ENCODE measurements at regions not wholly inside any gene's neighbourhood (a gene's known extent, or its start where the extent isn't known, plus 50 kb on each side); places are given as distances from the start of the nearest gene placed in this dataset.
"Not testable (repeated sequence)": the region's sequence is repeated elsewhere in the genome, so short reads cannot be mapped to it uniquely, and the experiment has no call there.

DNA sequence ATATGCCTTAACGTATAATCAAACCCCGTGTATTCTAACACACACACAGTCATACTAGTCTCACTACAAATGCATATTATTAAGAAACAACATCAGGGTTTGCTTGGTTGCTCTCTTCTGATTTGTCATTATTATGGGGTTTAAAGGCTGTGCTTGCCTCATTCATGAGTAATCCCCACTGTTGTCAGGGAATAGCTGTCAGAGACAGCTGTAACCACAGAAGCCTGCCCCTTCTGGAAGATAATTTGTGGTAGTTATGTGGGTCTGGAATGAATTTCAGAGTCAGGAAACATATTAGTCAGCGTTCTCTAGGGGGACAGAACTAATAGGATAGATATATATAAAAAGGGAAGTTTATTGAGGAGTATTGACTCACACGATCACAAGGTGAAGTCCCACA lies 456.9 kb upstream of the TMEM132C start:
- DNase-seq (ENCODE audit: low spot score in 2 of 2) (no peak), FAIRE-seq (no peak)

DNA sequence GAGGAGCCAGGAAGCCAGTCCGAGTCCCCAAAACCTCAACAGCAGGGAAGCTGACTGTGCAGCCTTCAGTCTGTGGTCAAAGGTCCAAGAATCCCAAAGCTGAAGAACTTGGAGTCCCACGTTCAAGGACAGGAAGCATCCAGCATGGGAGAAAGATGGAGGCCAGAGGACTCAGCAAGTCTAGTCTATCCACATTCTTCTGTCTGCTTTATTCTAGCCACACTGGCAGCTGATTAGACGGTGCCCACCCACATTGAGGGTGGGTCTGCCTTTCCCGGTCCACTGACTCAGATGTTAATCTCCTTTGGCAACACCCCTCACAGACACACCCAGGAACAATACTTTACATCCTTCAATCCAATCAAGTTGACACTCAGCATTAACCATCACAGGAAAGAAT lies 456.5 kb upstream of the TMEM132C start:
- FAIRE-seq; DNase-seq (ENCODE audit: low spot score in 2 of 2): not testable (repeated sequence)

DNA sequence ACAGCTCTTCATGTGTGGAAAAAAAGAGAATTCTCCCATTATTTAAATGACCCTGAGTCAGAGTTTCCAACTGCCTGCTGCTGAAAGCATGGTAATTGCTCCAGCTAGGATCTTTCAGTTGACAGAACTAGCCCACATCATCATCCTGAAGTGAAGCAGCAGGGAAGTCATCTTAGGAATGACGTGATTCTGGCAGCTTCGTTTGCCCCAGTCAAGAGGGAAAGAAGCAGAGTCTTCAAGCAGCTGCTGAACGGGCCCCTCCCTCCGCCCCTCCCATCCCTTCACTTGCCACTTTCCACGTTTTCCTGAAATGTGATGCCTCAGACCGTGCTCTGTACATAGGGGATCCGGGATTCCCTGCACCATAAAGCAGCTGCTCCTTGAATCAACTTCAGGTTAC lies 455.0 kb upstream of the TMEM132C start:
- no peak for FAIRE-seq
- no peak for DNase-seq (ENCODE audit: low spot score in 2 of 2)

DNA sequence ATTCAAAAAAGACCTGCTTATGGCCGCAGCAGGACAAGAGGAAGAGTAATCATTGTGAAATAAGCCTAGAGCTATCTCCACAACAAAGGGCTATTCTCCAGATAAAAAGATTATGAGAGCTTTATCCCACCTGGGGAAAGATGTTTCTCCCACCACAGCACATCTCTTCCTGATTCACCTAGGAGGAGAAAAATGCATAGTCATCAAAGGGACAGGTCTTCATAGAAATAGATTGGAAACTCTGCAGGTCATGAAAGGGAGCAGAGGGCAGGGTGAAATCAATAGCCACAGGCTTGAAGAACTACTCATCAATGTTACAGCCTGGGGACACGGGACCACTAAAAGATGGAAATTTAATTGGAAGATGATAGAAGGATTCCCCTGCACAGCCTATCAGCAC lies 453.8 kb upstream of the TMEM132C start:
- FAIRE-seq (no peak), DNase-seq (ENCODE audit: low spot score in 2 of 2) (no peak)

DNA sequence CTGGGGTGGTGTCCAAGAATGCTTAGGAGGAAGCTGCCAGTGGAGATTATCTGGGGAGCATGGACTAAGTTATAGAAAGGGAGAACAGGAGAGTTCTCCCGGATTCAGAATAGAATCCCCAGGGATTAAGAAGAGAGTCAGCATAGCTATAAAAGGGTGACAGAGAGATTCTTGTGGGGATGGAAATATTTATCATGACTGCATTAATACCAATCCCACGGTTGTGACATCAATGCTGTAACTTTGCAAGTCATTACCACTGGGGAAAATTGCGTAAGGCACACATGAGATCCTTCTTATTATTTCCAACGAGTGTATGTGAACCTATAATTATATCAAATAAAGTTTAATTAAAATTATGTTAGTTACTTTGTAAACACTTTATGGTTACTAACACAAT lies 447.9 kb upstream of the TMEM132C start:
- no peak for DNase-seq (ENCODE audit: low spot score in 2 of 2)

DNA sequence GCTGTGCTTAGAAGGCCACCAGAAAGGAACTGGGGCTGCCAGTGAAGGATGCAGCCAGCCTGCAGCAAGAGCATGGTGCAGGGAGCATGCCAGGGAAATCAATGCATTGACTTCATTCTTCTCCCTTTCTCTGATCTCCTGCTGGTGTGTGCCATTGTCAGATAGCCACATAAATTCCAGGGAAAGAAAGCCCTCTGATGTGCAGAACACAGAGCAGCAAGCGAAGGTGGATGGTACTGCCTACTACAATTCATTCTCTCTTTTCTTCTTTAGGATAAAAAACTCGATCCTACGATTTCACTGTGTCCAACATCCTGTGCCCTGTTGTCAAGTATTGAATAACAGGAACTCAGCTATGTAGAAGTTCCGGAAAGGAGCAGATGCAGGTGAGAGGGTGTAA lies 446.7 kb upstream of the TMEM132C start:
- no peak for FAIRE-seq
- no peak for DNase-seq (ENCODE audit: low spot score in 2 of 2)

More for the DNA sequence above, 447.9 kb upstream of the TMEM132C start:
- FAIRE-seq = no peak

DNA sequence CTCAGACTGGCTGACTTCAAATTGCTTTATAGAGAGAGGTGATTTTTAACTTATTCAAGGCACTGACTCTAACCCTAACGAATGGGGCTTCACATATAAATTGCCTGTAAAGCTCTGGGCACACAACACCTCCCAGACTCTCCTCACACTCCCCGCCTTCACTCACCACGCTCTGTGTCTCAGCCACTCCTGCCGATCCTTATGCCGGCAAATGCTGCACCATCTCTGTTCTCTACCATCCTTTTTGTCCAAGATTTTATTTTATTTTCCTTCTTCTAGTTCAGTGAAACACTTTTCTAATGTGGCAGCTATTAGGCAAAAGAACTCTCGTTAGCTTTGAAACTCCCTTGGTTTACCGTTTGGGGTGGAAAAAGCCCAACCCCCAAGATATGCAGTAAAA lies 446.1 kb upstream of the TMEM132C start:
- no peak for DNase-seq (ENCODE audit: low spot score in 2 of 2)
- no peak for FAIRE-seq

DNA sequence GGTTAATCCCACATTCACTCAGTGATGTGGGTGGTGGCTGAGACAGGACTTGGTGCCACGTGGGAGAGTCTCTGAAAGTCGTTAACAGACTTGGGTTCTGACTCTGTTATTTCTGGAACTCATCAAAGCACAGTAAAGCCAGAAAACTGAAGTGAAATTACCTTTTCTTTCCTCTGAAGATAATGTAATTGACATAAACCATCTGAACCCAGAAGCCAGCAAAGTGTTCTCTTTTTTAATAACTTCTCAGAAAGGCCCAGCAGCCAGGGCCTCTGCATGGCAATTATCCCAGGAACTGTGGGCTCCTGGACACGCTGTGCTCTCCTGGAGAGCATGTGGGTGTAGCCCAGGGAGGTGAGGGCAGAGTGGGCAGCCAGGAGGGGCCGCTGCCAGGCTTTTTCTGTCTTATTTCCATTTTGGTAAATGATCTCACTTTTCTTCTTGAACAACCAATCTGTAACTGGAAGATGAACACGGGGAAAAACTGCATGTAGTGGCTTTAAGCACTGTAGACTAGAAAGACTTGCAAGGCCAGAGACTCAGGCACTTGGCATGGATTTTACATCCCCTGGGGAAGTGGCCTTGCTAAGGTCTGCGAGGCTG lies 444.1 kb upstream of the TMEM132C start:
- FAIRE-seq = no peak
- DNase-seq (ENCODE audit: low spot score in 2 of 2) = no peak

DNA sequence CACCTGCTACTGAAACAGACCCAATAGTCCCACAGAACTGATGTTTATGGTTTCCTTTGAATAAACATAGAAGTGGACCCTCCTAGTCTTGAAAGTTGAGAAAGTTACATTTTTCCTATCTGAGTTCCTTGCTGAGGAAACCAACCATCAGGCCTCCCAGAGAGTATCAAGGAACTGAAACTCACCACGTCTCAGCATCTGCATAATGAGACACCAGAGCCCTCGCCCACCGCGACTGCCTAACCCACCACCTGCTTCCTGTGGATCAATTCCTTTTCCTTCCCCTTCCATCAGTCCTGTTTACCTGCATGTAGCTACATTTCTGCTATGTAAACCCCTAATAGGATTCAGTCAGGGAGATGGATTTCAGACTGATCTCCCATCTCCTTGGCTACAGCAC lies 443.2 kb upstream of the TMEM132C start:
- FAIRE-seq (no peak), DNase-seq (ENCODE audit: low spot score in 2 of 2) (no peak)

DNA sequence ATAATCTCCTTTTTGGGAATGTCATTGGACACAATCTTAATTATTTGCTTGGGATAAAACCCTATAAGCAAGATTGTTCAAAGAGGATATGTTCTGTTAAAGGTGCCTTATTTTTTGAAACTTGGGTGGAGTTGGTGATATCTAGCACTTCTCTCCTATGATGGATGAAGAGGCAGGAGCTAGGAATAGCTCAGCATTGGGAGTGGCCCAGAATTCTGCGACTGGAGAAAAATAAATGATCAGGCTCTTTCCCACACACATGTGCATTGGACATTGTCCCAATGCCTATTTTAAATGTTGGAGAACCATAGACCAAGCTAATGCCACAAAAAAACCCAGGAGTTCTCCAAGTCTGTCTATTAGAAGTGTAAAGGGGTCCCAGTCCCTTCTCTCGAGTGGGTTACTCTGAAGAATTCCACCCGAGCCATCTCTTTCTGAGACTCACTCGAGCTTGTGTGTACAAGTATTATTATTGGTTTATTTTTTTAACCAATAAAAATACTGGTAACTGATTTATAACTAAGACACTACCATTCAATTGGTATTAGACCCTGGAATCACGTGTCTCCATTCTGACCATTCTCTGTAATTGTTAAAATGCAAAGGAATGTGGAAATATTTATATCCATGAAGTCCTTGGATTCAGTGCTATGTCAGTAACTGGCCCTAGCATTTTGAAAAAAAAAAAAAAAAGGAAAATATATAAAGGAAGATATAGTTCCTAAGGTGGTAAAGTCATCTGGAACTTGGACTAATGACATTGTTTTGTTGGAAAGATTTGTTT lies 437.5 kb upstream of the TMEM132C start:
- FAIRE-seq = no peak
- no peak for DNase-seq (ENCODE audit: low spot score in 2 of 2)

DNA sequence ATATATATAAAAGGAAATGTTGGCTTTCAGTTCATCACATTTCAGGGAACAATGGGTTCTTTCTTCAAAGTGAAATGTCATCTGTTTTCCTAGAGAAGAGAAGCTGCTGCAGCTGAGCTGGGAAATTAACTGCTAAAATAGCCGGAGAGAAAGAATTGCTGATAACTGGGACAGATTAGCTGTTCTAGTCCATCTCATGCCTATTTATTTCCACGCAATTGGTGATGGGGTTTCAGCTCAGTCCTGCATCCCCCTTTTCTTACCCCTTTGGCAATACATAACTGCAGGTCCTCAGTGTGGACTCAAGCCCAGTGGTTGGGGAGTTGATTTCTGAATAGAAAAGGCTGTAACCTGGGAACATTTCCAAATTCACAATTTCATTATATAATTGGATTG lies 436.9 kb upstream of the TMEM132C start:
- FAIRE-seq (no peak), DNase-seq (ENCODE audit: low spot score in 2 of 2) (peak in 1 of 2 donors; percentile 24)

DNA sequence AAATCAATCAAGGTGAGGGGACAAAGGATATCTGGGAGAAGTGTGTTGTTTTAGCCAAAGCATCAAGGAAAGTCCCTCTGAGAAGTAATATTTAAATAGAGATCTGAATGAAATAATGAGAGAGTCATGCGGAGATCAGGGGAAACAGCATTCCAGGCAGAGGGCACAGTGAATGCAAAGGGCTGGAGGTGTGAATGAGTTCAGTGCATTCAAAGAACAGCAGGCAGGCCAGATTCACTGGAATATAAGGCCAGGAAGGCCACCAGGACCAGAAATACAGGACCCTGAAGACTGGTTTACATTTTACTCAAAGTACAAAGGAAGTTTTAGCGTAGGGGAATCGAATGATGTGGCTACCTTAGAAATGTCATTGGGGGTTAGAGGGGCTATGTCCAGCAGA lies 436.2 kb upstream of the TMEM132C start:
- no peak for DNase-seq (ENCODE audit: low spot score in 2 of 2)
- no peak for FAIRE-seq

DNA sequence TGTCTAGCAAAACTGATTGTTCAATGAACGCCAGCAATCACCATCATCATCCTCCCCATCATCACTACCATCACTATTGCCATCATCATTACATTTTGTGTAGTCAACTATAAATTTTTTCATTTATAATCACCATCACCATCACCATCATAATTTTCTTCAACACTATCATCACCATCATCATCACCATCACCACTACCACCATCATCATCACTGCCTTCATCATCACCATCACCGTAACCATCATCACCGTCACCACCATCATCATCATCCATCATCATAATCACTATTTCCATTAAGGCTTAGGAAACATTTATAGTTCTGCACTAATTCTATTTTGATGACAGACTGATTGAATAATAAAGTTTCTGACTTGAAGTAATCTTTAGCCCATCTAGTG lies 434.8 kb upstream of the TMEM132C start:
- DNase-seq (ENCODE audit: low spot score in 2 of 2) (no peak), FAIRE-seq (no peak)

DNA sequence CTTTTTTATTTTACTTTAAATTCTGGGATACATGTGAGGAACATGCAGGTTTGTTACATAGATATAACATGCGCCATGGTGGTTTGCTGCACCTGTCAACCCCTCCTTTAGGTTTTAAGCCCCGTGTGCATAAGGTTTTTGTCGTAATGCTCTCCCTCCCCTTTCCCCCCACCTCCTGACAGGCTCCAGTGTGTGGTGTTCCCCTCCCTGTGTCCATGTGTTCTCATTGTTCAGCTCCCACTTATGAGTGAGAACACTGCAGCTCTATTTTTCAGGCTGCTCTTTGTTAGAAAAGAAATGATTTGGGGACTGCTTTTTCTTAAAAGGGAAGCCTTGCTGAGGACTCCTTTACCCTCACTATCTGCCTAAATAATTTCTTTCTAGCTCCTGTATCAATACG lies 430.2 kb upstream of the TMEM132C start:
- FAIRE-seq; DNase-seq (ENCODE audit: low spot score in 2 of 2): not testable (repeated sequence)

DNA sequence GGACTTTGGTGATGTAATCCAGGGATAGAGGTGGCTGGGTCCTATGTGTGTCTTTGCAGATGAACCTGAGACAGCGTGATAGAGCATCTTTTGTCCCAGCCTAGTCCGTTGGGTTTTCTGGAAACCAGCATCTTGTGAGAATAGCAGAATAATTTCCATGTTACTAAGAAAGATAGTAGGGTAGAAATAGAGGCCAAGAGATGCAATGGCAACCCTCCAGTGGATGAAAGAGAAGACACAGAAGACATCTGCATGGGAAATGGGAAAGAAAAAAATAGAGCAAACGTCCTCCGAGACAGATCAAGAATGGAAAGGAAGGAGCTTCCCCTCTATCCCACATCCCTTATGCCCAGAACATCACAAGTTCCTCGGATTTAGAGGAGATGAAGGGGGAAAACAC lies 409.3 kb upstream of the TMEM132C start:
- DNase-seq (ENCODE audit: low spot score in 2 of 2) (no peak), FAIRE-seq (no peak)

DNA sequence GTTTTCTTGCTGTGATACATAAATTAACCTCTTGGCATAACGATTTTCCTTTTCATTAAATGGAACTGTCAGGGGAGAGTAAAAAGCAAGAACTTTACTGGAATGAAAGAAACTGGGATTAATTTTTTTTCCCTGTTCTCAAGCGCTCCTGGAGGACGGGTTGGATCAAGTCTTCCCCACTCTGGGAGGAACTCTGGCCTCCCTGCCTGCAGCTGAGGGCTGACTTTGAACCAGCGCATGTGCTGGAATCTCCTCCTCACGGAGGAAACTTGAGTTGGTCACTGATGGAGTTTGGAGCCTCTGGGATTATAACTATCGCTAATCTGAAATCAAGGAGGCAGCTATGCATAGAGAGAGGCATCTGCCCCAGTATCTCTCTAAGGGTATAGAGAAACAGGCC lies 406.4 kb upstream of the TMEM132C start:
- no peak for DNase-seq (ENCODE audit: low spot score in 2 of 2)
- no peak for FAIRE-seq

DNA sequence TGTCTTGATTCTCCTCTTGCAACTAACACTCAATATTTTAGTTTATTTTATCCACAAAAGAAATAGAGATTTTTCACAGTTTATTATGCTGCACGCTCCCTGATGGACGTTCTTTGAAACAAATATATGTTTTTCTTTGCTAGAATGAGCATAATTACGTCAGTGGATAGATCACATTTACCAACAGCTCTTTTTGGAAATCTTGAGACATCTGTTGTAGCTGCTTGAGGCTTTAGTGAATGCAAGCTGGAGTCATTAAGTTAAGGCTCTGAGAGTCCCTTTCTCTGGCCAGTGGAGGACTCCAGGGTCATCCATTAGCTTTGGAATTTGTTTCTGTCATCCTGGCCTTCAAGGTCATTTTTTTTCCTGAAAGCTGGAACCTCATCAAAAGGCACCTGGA lies 405.6 kb upstream of the TMEM132C start:
- DNase-seq (ENCODE audit: low spot score in 2 of 2) = no peak
- FAIRE-seq = no peak

DNA sequence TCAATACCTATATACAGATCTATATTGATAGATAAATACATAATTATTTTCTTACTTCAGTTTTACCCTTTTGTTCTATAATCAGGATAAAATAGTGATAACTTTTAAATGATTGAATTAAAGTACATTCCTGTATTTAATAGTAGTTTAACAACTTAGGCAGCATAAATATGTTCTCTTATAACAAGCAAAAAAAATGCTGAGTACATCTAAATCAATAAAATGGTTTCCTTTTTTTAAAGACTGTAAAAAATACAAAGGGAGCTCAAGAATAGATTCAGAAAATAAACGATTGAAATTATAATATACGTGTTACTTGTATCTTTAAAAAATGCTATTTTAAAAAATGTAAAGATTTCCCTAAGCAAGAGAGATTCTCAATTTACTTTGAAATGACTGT lies 393.7 kb upstream of the TMEM132C start:
- FAIRE-seq (no peak), DNase-seq (ENCODE audit: low spot score in 2 of 2) (no peak)

DNA sequence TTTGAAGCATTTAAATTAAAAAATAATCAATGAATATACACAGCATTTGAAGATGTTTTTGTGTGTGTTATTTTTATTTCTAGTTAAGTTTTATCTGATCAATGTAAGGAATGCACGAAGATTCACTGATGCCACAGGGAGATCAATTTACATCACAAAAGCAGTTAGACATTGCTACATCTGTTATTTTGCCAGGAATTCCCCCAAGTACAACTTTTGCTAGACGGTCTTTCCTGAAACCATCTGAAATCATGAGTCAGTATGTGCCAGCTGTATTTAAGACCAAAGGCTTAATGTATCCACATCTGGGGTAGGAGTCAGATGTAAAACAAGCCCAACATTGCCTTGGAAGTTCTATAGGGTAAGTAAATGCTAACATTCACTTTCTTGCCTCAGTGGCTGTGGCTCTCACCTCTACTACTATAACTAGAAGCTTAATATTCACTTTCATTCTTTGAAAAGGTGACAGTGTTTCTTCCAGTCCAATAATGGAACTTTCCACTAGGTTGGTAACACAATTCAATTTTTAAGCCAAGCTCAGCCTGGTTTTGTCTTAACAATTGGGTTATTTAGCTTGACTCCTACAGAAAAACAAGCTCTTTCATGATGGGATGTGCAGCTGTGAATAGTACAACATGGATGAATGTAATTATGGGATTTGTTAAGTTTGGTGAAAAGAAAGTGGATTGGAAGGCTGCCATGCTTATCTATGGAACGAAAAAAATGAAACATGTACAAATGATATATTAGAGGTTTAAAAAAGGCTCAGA lies 385.4 kb upstream of the TMEM132C start:
- DNase-seq (ENCODE audit: low spot score in 2 of 2) (no peak), FAIRE-seq (peak; percentile 54)

DNA sequence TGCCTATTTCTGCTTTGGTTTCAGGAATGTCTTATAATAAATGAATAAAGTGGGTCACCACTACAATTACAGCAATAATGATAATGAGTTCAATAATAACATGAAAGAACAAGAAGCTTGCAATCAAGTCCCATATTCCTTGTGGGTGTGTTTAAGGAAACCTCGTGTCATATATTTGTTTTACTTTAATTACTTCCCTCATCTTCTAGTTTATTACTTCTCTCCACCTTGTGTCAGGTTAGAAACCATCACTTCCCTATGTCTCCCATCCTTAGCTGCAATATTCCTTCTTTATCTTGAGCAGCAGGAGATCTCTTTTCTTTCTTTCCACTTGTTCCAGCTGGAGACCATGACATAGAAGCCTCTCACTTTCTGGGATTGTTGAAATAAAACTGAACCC lies 384.0 kb upstream of the TMEM132C start:
- no peak for FAIRE-seq
- DNase-seq (ENCODE audit: low spot score in 2 of 2) = no peak

DNA sequence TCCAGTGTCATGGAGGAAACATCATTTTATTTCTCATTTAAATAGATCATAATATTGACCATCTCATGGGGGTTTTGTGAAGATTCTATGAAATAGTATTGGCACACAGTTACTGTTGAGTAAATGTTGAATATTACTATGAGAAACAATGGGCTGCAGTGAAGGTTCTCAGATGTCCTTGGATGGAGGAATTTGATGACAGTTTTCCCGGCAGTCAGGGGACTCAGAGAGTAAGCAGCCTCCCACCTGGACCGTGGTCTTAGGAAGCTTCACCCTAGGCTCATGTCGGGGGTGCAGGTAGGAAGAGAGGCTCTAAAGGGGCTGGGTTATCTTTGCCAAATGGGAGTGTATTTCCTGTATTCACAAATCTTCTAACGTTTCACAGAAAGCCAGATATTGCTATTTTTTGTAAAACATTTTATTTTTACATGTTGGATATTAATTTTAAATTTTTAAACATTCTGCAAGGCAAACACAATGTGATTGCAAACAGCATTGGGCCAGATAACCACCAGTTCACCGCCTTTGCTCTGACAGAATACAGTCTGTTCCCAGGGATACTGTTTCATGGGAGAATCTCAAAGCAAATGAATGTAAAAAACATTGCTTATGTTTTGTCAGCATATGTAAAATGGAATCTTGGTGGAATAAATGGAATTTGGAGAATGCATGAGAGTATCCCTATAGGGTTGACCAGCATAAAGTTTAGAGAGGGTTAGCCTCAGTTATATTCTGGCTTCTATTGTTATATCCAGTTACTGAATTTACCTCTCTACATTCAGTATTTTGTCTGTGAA lies 380.8 kb upstream of the TMEM132C start:
- no peak for FAIRE-seq
- DNase-seq (ENCODE audit: low spot score in 2 of 2) = no peak

All from frontal cortex (tissue), 3 donors.